ENCODE measurements at regions not wholly inside any gene's neighbourhood (a gene's known extent, or its start where the extent isn't known, plus 50 kb on each side); places are given as distances from the start of the nearest gene placed in this dataset.
"Not testable (repeated sequence)": the region's sequence is repeated elsewhere in the genome, so short reads cannot be mapped to it uniquely, and the experiment has no call there.

GRCh38 chr2:111567233-111567632 is 316.8 kb downstream of the ANAPC1 start:
- DNase-seq, result not testable (repeated sequence)

GRCh38 chr2:111569356-111570199 is 314.4 kb downstream of the ANAPC1 start:
- not testable (repeated sequence) for DNase-seq

GRCh38 chr2:111570300-111571114 is 313.5 kb downstream of the ANAPC1 start:
- DNase-seq, result not testable (repeated sequence)

- not testable (repeated sequence) for DNase-seq
Observed at GRCh38 chr2:111574803-111575202, 309.2 kb downstream of the ANAPC1 start.

- not testable (repeated sequence) for DNase-seq
Observed at GRCh38 chr2:111577154-111577885, 306.7 kb downstream of the ANAPC1 start.

GRCh38 chr2:111579500-111580134 is 304.4 kb downstream of the ANAPC1 start:
- not testable (repeated sequence) for DNase-seq

- DNase-seq, result not testable (repeated sequence)
Observed at GRCh38 chr2:111580616-111581015, 303.4 kb downstream of the ANAPC1 start.

GRCh38 chr2:111582090-111582489 is 301.9 kb downstream of the ANAPC1 start:
- not testable (repeated sequence) for DNase-seq

GRCh38 chr2:111583480-111583879 is 300.5 kb downstream of the ANAPC1 start:
- DNase-seq, result not testable (repeated sequence)

GRCh38 chr2:111584540-111584939 is 299.5 kb downstream of the ANAPC1 start:
- not testable (repeated sequence) for DNase-seq

- not testable (repeated sequence) for DNase-seq
Observed at GRCh38 chr2:111584950-111585349, 299.0 kb downstream of the ANAPC1 start.

- DNase-seq, result not testable (repeated sequence)
Observed at GRCh38 chr2:111586014-111586413, 298.0 kb downstream of the ANAPC1 start.

GRCh38 chr2:111595072-111595471 is 288.9 kb downstream of the ANAPC1 start:
- DNase-seq, result not testable (repeated sequence)

GRCh38 chr2:111596808-111597705 is 286.9 kb downstream of the ANAPC1 start:
- DNase-seq, result not testable (repeated sequence)

GRCh38 chr2:111598944-111599343 is 285.0 kb downstream of the ANAPC1 start:
- not testable (repeated sequence) for DNase-seq

- not testable (repeated sequence) for DNase-seq
Observed at GRCh38 chr2:111602259-111602658, 281.7 kb downstream of the ANAPC1 start.

GRCh38 chr2:111605798-111606197 is 278.2 kb downstream of the ANAPC1 start:
- DNase-seq, result not testable (repeated sequence)

GRCh38 chr2:111606632-111607031 is 277.4 kb downstream of the ANAPC1 start:
- DNase-seq, result not testable (repeated sequence)

GRCh38 chr2:111609146-111609844 is 274.7 kb downstream of the ANAPC1 start:
- not testable (repeated sequence) for DNase-seq
